Suppressor macrophage (primary cell): ENCODE measurements at regions not wholly inside any gene's neighbourhood (a gene's known extent, or its start where the extent isn't known, plus 50 kb on each side); places are given as distances from the start of the nearest gene placed in this dataset.
"Not testable (repeated sequence)": the region's sequence is repeated elsewhere in the genome, so short reads cannot be mapped to it uniquely, and the experiment has no call there.

ENCODE experiments used
- DNase-seq, 4 experiments: peaks; one replicate each; pipeline ENCODE4 v3.0.0-alpha.2; 2020 to 2022

GRCh38 chr22:27610164-27610563 is 191.4 kb downstream of the MN1 start:
- DNase-seq, result not testable (repeated sequence)

- DNase-seq, result no peak
Measured at GRCh38 chr22:27610863-27611786, 190.4 kb downstream of the MN1 start.

- DNase-seq, result peak in 3 of 4 experiments; percentile 14 to 28 (median 23)
Measured at GRCh38 chr22:27612115-27612514, 189.4 kb downstream of the MN1 start.

- DNase-seq, result no peak
Measured at GRCh38 chr22:27613099-27614005, 188.2 kb downstream of the MN1 start.

- DNase-seq, result no peak
Measured at GRCh38 chr22:27614006-27614649, 187.4 kb downstream of the MN1 start.

GRCh38 chr22:27614650-27615007 is 186.9 kb downstream of the MN1 start:
- no peak for DNase-seq

GRCh38 chr22:27615408-27615807 is 186.1 kb downstream of the MN1 start:
- no peak for DNase-seq

GRCh38 chr22:27616033-27616432 is 185.5 kb downstream of the MN1 start:
- DNase-seq, result no peak

GRCh38 chr22:27617214-27617881 is 184.2 kb downstream of the MN1 start:
- DNase-seq, result no peak

GRCh38 chr22:27620367-27621154 is 181.0 kb downstream of the MN1 start:
- DNase-seq, result no peak

GRCh38 chr22:27621486-27622070 is 180.0 kb downstream of the MN1 start:
- no peak for DNase-seq

- no peak for DNase-seq
Measured at GRCh38 chr22:27624042-27624441, 177.5 kb downstream of the MN1 start.

GRCh38 chr22:27624705-27625104 is 176.9 kb downstream of the MN1 start:
- no peak for DNase-seq

- DNase-seq, result no peak
Measured at GRCh38 chr22:27625769-27626674, 175.5 kb downstream of the MN1 start.

- no peak for DNase-seq
Measured at GRCh38 chr22:27626675-27627443, 174.7 kb downstream of the MN1 start.

- DNase-seq, result no peak
Measured at GRCh38 chr22:27627444-27627833, 174.1 kb downstream of the MN1 start.

GRCh38 chr22:27627901-27628300 is 173.7 kb downstream of the MN1 start:
- DNase-seq, result no peak

- DNase-seq, result no peak
Measured at GRCh38 chr22:27628341-27628740, 173.2 kb downstream of the MN1 start.
